Prostate gland (tissue), 2 donors: ENCODE measurements at regions not wholly inside any gene's neighbourhood (a gene's known extent, or its start where the extent isn't known, plus 50 kb on each side); places are given as distances from the start of the nearest gene placed in this dataset.

Source experiments
- CTCF ChIP-seq, 4 experiments: fragments of 200-600 bp in 2 of 4; fragments of 450-650 bp in 2 of 4; sonication (generic) in 2 of 4; IDR thresholded peaks; 1 replicate in 3 of 4; 2 replicates in 1 of 4; pipeline ENCODE4 v1.5.1; 2016 to 2019; ENCODE audit warnings: antibody characterized with exemption in 4 of 4, mild to moderate bottlenecking in 2 of 4, moderate library complexity in 2 of 4
- POLR2AphosphoS5 ChIP-seq: sonication (generic); formaldehyde crosslinking; IDR thresholded peaks from one replicate; pipeline ENCODE4 v1.6.1; 2017; ENCODE audit warnings: antibody characterized with exemption

DNA sequence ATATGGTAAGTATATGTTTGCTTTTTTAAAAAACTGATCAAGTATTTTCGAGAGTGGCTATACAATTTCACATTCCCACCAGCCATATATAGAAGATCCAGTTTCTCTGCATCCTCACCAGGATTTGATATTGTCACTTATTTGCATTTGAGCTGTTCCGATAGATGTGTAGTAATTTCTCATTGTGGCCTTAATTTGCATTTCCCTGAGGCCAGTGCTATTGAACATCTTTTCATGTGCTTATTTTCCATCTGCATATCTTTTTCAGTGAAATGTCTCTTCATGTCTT lies 72.9 kb upstream of the VASH1 start:
- TF ChIP-seq POLR2AphosphoS5 (no peak), CTCF (IDR thresholded peaks at IDR 0.05) (no peak)
